ENCODE measurements at regions not wholly inside any gene's neighbourhood (a gene's known extent, or its start where the extent isn't known, plus 50 kb on each side); places are given as distances from the start of the nearest gene placed in this dataset.

DNA sequence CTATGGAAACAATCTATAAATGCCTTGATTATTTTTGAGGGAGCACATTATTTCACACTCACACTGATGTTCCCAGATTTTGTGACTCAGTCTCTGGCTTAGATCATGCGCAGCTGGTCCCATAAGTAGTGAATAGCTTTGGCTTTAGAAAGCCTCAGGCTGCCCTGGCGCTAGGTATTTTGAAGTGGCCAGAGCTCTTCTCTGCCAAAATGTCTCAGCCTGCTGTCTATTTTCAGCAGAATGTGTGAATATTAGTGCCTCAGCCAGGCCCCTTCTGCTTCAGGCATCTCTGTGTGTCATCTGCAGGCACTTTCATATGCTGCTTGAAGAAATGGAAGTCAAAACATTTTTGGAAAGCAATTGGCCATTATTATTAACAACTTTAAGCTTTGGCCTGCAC lies 931.0 kb upstream of the INTU start:
- intact Hi-C loops (cut with DNase I) = no loop called here
- H3K27ac ChIP-seq = no peak overlapping the region
- no peaks in the 10 kb centered on the region for H3K9me3 ChIP-seq
- H3K4me3 ChIP-seq = no peak overlapping the region
- no peaks in the 10 kb centered on the region for H3K27me3 ChIP-seq
- WGBS, 3 donors = 88 to 94% (median 92%) methylated on average over 2 of the region's 2 CpGs
- no peaks in the 10 kb centered on the region for H3K4me1 ChIP-seq (ENCODE audit: insufficient read depth)
- H3K36me3 ChIP-seq = no peaks in the 10 kb centered on the region
- DNase-seq = no peak
- no peak for TF ChIP-seq POLR2A (IDR thresholded peaks at IDR 0.05)
- TF ChIP-seq, protein P1, sequence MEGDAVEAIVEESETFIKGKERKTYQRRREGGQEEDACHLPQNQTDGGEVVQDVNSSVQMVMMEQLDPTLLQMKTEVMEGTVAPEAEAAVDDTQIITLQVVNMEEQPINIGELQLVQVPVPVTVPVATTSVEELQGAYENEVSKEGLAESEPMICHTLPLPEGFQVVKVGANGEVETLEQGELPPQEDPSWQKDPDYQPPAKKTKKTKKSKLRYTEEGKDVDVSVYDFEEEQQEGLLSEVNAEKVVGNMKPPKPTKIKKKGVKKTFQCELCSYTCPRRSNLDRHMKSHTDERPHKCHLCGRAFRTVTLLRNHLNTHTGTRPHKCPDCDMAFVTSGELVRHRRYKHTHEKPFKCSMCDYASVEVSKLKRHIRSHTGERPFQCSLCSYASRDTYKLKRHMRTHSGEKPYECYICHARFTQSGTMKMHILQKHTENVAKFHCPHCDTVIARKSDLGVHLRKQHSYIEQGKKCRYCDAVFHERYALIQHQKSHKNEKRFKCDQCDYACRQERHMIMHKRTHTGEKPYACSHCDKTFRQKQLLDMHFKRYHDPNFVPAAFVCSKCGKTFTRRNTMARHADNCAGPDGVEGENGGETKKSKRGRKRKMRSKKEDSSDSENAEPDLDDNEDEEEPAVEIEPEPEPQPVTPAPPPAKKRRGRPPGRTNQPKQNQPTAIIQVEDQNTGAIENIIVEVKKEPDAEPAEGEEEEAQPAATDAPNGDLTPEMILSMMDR (IDR thresholded peaks at IDR 0.05) = no peak
- no peak for TF ChIP-seq EP300 (IDR thresholded peaks at IDR 0.05)

DNA sequence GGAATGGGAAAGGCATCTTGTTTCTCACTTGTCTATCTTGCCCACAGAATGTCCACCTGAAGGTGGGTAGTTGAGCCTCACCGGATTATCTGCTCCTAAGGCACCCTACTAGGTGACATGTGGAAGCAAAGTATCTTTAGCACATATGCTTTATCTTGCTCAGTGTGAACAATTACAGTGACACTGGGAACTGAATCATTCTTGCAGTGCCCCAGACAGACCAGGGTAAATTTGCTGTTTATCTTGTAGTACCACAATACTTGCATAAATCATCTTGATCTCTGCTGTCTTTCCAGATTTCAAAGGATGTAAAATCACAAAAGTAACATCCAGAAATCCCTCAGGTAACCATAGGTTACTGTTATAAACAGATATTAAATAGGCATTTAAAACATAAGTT lies 930.0 kb upstream of the INTU start:
- Histone ChIP-seq H3K4me3 (no peak overlapping the region), H3K4me1 (ENCODE audit: insufficient read depth) (no peaks in the 10 kb centered on the region), H3K27ac (no peak overlapping the region), H3K36me3 (no peaks in the 10 kb centered on the region), H3K9me3 (no peaks in the 10 kb centered on the region), H3K27me3 (no peaks in the 10 kb centered on the region)
- no peak for TF ChIP-seq POLR2A (IDR thresholded peaks at IDR 0.05)
- TF ChIP-seq, protein P1 (IDR thresholded peaks at IDR 0.05) = no peak
- DNase-seq = no peak
- 90 to 97% (median 92%) methylated on average over 1 of the region's 1 CpG for WGBS, 3 donors
- intact Hi-C loops (cut with DNase I) = no loop called here

DNA sequence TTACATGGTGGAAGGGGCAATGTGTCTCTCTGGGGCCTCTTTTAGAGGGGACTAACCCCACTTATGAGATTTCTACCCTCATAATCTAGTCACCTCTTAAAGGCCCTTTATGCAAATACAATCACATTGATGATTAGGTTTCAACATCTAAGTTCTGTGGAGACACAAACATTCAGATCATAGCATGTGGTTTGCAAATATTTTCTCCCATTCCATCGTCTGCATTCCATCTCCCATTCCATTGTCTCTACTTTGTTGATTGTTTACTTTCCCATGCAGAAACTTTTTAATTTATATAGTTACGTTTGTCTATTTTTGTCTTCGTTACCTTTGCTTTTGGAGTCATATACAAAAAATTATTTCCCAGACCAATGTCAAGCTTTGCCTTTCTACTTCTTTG lies 927.5 kb upstream of the INTU start:
- Histone ChIP-seq H3K9me3 (no peaks in the 10 kb centered on the region), H3K4me1 (ENCODE audit: insufficient read depth) (no peaks in the 10 kb centered on the region), H3K36me3 (no peaks in the 10 kb centered on the region), H3K27ac (no peak overlapping the region), H3K27me3 (no peaks in the 10 kb centered on the region), H3K4me3 (no peak overlapping the region)
- DNase-seq = no peak
- TF ChIP-seq EP300 (IDR thresholded peaks at IDR 0.05) = no peak
- TF ChIP-seq, protein P1 (IDR thresholded peaks at IDR 0.05) = no peak
- TF ChIP-seq POLR2A (IDR thresholded peaks at IDR 0.05) = no peak
- intact Hi-C loops (cut with DNase I) = no loop called here
- 55 to 75% (median 58%) methylated on average over 3 of the region's 3 CpGs for WGBS, 3 donors

DNA sequence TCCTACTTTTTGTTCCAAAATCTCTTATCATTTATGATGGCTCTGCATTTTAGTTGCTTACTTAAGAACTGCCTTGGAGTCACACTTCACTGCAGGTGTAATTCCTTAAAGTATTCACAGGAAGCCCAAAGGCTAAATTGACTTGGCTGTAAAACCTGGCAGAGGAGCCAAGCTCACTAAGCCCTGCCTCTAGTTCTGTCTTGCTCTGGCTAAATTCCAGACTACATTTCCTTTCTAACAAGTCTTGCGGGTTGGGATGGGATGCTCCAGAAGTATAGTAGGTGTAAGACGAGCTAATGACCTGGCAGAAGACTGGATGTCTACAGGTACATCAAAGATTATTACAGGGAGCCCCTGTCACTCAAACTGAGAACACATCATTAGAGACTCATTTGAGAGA lies 924.0 kb upstream of the INTU start:
- no peak overlapping the region for H3K4me3 ChIP-seq
- intact Hi-C loops (cut with DNase I) = no loop called here
- TF ChIP-seq POLR2A (IDR thresholded peaks at IDR 0.05) (no peak), EP300 (IDR thresholded peaks at IDR 0.05) (no peak)
- TF ChIP-seq, protein P1 (IDR thresholded peaks at IDR 0.05) = no peak
- no peak for DNase-seq
- H3K36me3 ChIP-seq = no peaks in the 10 kb centered on the region
- WGBS, 3 donors = 86 to 87% (median 87%) methylated on average over 2 of the region's 2 CpGs
- no peaks in the 10 kb centered on the region for H3K4me1 ChIP-seq (ENCODE audit: insufficient read depth)
- no peaks in the 10 kb centered on the region for H3K9me3 ChIP-seq
- no peaks in the 10 kb centered on the region for H3K27me3 ChIP-seq
- H3K27ac ChIP-seq = no peak overlapping the region

DNA sequence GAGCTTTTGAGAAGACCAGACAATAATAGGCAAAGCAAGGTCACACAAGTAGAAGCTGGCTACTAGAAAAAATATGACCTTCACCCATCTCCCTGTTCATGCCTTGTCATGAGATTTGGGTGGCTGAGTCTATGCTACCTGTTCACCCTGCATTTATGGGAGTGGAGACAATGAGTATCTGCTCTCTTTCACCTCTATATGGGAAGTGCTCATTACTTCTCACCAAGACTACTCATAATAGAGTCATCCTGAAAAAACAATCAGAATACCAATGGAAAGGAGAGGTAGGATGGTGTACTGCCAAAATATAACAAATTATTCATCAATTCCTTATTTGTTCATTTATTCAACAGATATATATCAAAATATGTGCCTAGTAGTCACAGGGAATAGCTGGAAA lies 921.8 kb upstream of the INTU start:
- Histone ChIP-seq H3K27me3 (no peaks in the 10 kb centered on the region), H3K9me3 (no peaks in the 10 kb centered on the region), H3K4me3 (no peak overlapping the region), H3K4me1 (ENCODE audit: insufficient read depth) (no peaks in the 10 kb centered on the region), H3K36me3 (no peaks in the 10 kb centered on the region), H3K27ac (no peak overlapping the region)
- TF ChIP-seq, protein P1 (IDR thresholded peaks at IDR 0.05) = no peak
- TF ChIP-seq POLR2A (IDR thresholded peaks at IDR 0.05) (no peak), EP300 (IDR thresholded peaks at IDR 0.05) (no peak)
- intact Hi-C loops (cut with DNase I) = no loop called here
- DNase-seq = no peak
